GM13977 (cell line): ENCODE measurements at regions not wholly inside any gene's neighbourhood (a gene's known extent, or its start where the extent isn't known, plus 50 kb on each side); places are given as distances from the start of the nearest gene placed in this dataset.

Experiments
- DNase-seq: peaks from one replicate; pipeline ENCODE4 v3.0.0; 2012; ENCODE audit warnings: low spot score
- in situ Hi-C: fragments of 300-500 bp; cut with MboI; formaldehyde crosslinking; loops from one replicate; pipeline ENCODE4 v1.12.0; 2022; ENCODE audit warnings: low sequenced_read_pairs, low pct_unique_long_range_greater_than_20kb, mixed read lengths, inconsistent platforms; ENCODE audit not compliant: unreplicated experiment
- TF ChIP-seq, protein P1 (sequence below): IDR thresholded peaks from 2 replicates; pipeline ENCODE4 v1.5.1; 2012; ENCODE audit warnings: mild to moderate bottlenecking, control low read depth; ENCODE audit not compliant: insufficient read depth; ENCODE audit errors: extremely low read depth, missing control alignments

GRCh38 chr9:103721056-103721455 is 373.1 kb upstream of the SMC2 start:
- no peak for DNase-seq
- TF ChIP-seq, protein P1, sequence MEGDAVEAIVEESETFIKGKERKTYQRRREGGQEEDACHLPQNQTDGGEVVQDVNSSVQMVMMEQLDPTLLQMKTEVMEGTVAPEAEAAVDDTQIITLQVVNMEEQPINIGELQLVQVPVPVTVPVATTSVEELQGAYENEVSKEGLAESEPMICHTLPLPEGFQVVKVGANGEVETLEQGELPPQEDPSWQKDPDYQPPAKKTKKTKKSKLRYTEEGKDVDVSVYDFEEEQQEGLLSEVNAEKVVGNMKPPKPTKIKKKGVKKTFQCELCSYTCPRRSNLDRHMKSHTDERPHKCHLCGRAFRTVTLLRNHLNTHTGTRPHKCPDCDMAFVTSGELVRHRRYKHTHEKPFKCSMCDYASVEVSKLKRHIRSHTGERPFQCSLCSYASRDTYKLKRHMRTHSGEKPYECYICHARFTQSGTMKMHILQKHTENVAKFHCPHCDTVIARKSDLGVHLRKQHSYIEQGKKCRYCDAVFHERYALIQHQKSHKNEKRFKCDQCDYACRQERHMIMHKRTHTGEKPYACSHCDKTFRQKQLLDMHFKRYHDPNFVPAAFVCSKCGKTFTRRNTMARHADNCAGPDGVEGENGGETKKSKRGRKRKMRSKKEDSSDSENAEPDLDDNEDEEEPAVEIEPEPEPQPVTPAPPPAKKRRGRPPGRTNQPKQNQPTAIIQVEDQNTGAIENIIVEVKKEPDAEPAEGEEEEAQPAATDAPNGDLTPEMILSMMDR = no peak
- in situ Hi-C loops = no loop called here

DNA sequence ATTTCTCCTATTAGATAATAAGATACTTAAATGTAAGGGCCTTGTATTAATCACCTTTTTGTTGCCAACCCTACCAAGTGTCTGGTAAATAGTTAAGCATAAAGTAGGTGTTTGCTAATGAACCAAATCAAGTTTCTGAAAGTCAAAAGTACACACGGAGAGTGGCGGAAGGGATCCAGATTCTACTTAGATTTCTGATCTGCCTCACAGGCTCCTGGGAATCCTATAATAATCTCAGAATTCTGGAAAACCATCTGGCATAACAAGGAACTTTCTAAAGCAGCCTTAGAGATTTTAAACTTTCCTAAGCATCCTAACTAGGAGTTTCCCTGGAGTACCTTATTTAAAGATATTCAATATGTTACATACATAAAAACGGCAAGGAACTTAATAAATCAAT is 363.2 kb upstream of the SMC2 start:
- in situ Hi-C loops = no loop called here
- DNase-seq = no peak
- TF ChIP-seq, protein P1 = no peak

- TF ChIP-seq, protein P1 = no peak
- in situ Hi-C loops = no loop called here
- no peak for DNase-seq
Observed at GRCh38 chr9:103731541-103731940, 362.6 kb upstream of the SMC2 start.

DNA sequence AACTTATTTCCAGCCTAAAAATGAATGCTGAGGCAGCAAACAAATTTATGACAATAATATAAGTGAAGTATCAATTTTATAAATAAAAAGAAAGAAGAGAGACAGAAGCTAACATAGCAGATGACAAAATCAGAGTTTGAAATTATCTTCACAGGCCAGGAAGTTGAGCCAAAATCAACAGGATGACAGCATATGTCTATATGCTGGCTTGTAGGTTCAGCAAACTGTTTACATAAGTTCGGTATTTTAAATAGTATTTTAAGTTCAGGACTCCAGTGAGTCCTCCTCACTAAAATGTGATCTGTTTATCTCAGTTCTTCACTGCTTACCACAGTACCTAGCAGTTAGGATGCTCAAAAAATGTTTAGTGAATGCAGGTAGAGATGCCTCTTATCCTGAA is 359.6 kb upstream of the SMC2 start:
- in situ Hi-C loops = no loop called here
- DNase-seq = no peak
- TF ChIP-seq, protein P1 = no peak

DNA sequence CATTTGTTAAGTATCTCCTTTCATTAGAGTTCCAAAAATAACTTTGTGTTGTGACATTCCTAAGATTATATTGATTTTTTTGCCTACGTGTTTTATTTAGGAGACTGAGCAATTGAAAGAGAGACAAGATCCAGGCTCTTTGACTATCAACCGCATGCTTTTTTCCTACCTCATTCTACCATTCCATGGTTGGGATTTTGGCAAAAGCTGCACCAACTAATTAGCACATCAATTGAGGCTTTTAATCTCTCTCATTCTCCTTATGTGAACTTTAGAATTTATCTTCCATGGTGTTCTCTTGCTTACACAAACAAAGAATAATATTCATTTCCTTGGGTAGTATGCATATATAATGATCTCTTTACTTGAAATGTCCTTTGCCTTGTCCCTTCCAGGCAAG is 338.7 kb upstream of the SMC2 start:
- DNase-seq = no peak
- TF ChIP-seq, protein P1 = no peak
- in situ Hi-C loops = no loop called here

- TF ChIP-seq, protein P1 = no peak
- no peak for DNase-seq
- in situ Hi-C loops = no loop called here
Observed at GRCh38 chr9:103755986-103756385, 338.1 kb upstream of the SMC2 start.

- TF ChIP-seq, protein P1 = no peak
- no peak for DNase-seq
- in situ Hi-C loops = no loop called here
Observed at GRCh38 chr9:103757062-103757461, 337.0 kb upstream of the SMC2 start.
